ENCODE measurements at regions not wholly inside any gene's neighbourhood (a gene's known extent, or its start where the extent isn't known, plus 50 kb on each side); places are given as distances from the start of the nearest gene placed in this dataset.

DNA sequence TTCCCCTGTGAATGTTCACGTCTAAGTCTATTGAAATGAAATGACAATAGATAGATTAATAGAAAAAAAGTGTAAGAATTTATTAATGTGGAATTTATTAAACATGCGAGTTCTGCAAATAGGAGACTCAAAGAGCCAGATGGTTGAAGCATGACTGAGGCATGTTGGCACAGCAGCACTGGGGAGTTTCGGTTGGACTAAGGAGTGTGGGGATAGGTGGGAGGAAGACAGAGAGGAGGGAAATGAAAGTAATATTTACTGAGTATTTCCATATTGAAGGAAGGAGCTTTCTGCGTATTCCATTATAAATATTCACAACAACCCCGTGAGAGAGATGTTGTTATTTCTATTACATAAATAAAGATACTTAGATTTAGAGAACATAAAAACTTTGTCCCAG, 79.5 kb upstream of the ZNF644 start:
- H4K20me1 ChIP-seq (replicated peaks; ENCODE audit: control insufficient read depth, insufficient read depth, low read length), result no peaks in the 10 kb centered on the region
- H3K9me1 ChIP-seq (ENCODE audit: control insufficient read depth, insufficient read depth, low read length), result no peaks in the 10 kb centered on the region
- H3K4me2 ChIP-seq (ENCODE audit: insufficient read depth, low read length), result no peak overlapping the region
- 0% methylated on average over 5 of the region's 5 CpGs for WGBS (ENCODE audit: insufficient coverage, low coverage, missing lambda C conversion rate)
- peaks cover 0 to 7% of the 10 kb centered on the region in 2 experiments; a peak in 3 of 5 replicates for H3K27me3 ChIP-seq (ENCODE audit: control insufficient read depth in 2 of 2, insufficient read depth in 2 of 2, low read length in 2 of 2)
- DNase-seq (ENCODE audit: extremely low read depth in 1 of 4, low spot score in 3 of 4) (no peak), FAIRE-seq (no peak), ATAC-seq (no peak)
- intact Hi-C loops (cut with micrococcal nuclease) (no loop called here), in situ Hi-C loops (cut with MboI) (no loop called here)
- H3K27ac ChIP-seq (ENCODE audit: extremely low read depth, low read depth, low read length), result no peak overlapping the region
- H3K9ac ChIP-seq (ENCODE audit: insufficient read depth in 1 of 2, low read depth in 2 of 2, low read length in 2 of 2), result no peak overlapping the region
- no peak overlapping the region for H3K4me3 ChIP-seq
- no peaks in the 10 kb centered on the region; a peak in 1 of 5 replicates for H3K4me1 ChIP-seq (replicated peaks in 1 of 2; ENCODE audit: control insufficient read depth in 2 of 2, insufficient read depth in 2 of 2, low read length in 2 of 2)
- no peak overlapping the region for H2AFZ ChIP-seq (ENCODE audit: low read depth, low read length)
- TF ChIP-seq RBM15 (IDR thresholded peaks at IDR 0.05; ENCODE audit: insufficient read depth, low read length) (no peak), ZC3H4 (CRISPR knock-in tag; IDR thresholded peaks at IDR 0.05; ENCODE audit: borderline replicate concordance) (no peak), MTA2 (IDR thresholded peaks at IDR 0.05; ENCODE audit: low read depth) (no peak), SNIP1 (IDR thresholded peaks at IDR 0.05; ENCODE audit: low read depth) (no peak), KDM4B (IDR thresholded peaks at IDR 0.05; ENCODE audit: borderline replicate concordance in 2 of 2, low read depth in 1 of 2) (no peak), ZHX1 (conservative IDR thresholded peaks at IDR 0.05; ENCODE audit: low read length) (no peak), PYGO2 (tag; IDR thresholded peaks at IDR 0.05) (no peak), MAFK (IDR thresholded peaks at IDR 0.05; ENCODE audit: low read length) (no peak)
- TF ChIP-seq, protein P1, sequence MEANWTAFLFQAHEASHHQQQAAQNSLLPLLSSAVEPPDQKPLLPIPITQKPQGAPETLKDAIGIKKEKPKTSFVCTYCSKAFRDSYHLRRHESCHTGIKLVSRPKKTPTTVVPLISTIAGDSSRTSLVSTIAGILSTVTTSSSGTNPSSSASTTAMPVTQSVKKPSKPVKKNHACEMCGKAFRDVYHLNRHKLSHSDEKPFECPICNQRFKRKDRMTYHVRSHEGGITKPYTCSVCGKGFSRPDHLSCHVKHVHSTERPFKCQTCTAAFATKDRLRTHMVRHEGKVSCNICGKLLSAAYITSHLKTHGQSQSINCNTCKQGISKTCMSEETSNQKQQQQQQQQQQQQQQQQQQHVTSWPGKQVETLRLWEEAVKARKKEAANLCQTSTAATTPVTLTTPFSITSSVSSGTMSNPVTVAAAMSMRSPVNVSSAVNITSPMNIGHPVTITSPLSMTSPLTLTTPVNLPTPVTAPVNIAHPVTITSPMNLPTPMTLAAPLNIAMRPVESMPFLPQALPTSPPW (CRISPR knock-in tag; IDR thresholded peaks at IDR 0.05), result no peak
- TF ChIP-seq, protein P2, sequence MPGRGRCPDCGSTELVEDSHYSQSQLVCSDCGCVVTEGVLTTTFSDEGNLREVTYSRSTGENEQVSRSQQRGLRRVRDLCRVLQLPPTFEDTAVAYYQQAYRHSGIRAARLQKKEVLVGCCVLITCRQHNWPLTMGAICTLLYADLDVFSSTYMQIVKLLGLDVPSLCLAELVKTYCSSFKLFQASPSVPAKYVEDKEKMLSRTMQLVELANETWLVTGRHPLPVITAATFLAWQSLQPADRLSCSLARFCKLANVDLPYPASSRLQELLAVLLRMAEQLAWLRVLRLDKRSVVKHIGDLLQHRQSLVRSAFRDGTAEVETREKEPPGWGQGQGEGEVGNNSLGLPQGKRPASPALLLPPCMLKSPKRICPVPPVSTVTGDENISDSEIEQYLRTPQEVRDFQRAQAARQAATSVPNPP (IDR thresholded peaks at IDR 0.05; ENCODE audit: borderline replicate concordance, insufficient read depth, insufficient read length), result no peak
- BruUV-seq (replicated peaks), result no TSS peak
- POLR2A ChIA-PET, result no interaction called here
- no peaks in the 10 kb centered on the region for H3K79me2 ChIP-seq (ENCODE audit: control insufficient read depth, insufficient read depth, low read length)
- H3K36me3 ChIP-seq (ENCODE audit: control insufficient read depth, insufficient read depth, low read length), result no peaks in the 10 kb centered on the region
- no peaks in the 10 kb centered on the region for H3K9me3 ChIP-seq (replicated peaks; ENCODE audit: control insufficient read depth, insufficient read depth, low read depth, low read length)
- CTCF ChIA-PET (ENCODE audit: low intra/inter-chr PET ratio), result no interaction called here

Measured in K562 (cell line).